ENCODE measurements at regions not wholly inside any gene's neighbourhood (a gene's known extent, or its start where the extent isn't known, plus 50 kb on each side); places are given as distances from the start of the nearest gene placed in this dataset.

- TF ChIP-seq POLR2A (IDR thresholded peaks at IDR 0.05) (no peak), CTCF (IDR thresholded peaks at IDR 0.05) (no peak), EP300 (IDR thresholded peaks at IDR 0.05) (no peak), POLR2AphosphoS5 (IDR thresholded peaks at IDR 0.05) (no peak)
These were observed 65.0 kb upstream of the EPB41L3 start for GRCh38 chr18:5608846-5609245.

All from upper lobe of left lung (tissue), 4 donors.